Activated B cell treated with CpG ODN at 0.5 μM for 24 hours (primary cell): ENCODE measurements at regions not wholly inside any gene's neighbourhood (a gene's known extent, or its start where the extent isn't known, plus 50 kb on each side); places are given as distances from the start of the nearest gene placed in this dataset.

Experiments used
- ATAC-seq: fragments of 200-7000 bp; cut with Tn5 transposase; one replicate; pipeline ENCODE4 v1.10.0; 2021; ENCODE audit warnings: low read depth, mild to moderate bottlenecking, moderate library complexity
- CTCF ChIA-PET: fragments of 350-600 bp; sonication (Branson Sonifier 250); formaldehyde crosslinking; loops from one replicate; lab custom pipeline; 2021; ENCODE audit warnings: antibody characterized with exemption; lab: Charles Lee
- POLR2A ChIA-PET: fragments of 350-600 bp; sonication (Branson Sonifier 250); formaldehyde crosslinking; loops from one replicate; lab custom pipeline; 2021; ENCODE audit warnings: antibody characterized with exemption; lab: Charles Lee
- DNase-seq: peaks from one replicate; pipeline ENCODE4 v3.0.0; 2022
- H3K27ac Mint-ChIP-seq: one replicate; pipeline ENCODE4 v1.8.0; 2020; ENCODE audit warnings: mixed read lengths
- H3K27me3 Mint-ChIP-seq: one replicate; pipeline ENCODE4 v1.8.0; 2021; ENCODE audit warnings: mixed read lengths
- H3K36me3 Mint-ChIP-seq: one replicate; pipeline ENCODE4 v1.8.0; 2021; ENCODE audit warnings: low read depth, mixed read lengths
- H3K4me1 Mint-ChIP-seq: one replicate; pipeline ENCODE4 v1.8.0; 2021; ENCODE audit warnings: mixed read lengths
- H3K4me3 Mint-ChIP-seq: one replicate; pipeline ENCODE4 v1.8.0; 2020; ENCODE audit warnings: mild to moderate bottlenecking, mixed read lengths
- H3K9me3 Mint-ChIP-seq: one replicate; pipeline ENCODE4 v1.8.0; 2020; ENCODE audit warnings: mixed read lengths
- intact Hi-C: fragments of 100-400 bp; cut with micrococcal nuclease; formaldehyde crosslinking; loops from one replicate; pipeline ENCODE4 v1.15.1; 2024
- TF ChIP-seq, protein P1 (sequence below): fragments of 200-600 bp; IDR thresholded peaks from one replicate; pipeline ENCODE4 v1.8.0; 2022; ENCODE audit warnings: antibody characterized with exemption, mild to moderate bottlenecking

DNA sequence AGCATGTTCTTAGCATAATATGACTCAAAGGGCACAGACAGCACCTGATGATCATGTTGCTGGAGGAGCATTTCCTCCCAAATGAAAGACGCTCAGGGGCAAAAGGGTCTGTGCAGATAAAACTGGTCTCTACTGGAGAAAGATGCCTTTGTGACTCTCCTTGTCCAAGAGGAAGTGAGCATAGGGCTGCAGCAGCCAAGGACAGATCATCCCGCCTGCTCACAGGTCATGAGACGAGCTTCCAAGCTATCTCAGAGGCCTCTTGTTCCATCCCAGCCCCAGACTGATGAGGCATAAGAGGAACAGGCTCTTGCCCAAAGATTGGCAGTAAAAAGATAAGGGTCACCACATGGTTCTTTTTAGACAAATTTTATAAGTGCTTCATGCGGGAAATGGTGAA lies 141.8 kb downstream of the KATNIP start:
- ChIA-PET POLR2A (no interaction called here), CTCF (no interaction called here)
- H3K4me3 Mint-ChIP-seq: no peak overlapping the region
- TF ChIP-seq, protein P1, sequence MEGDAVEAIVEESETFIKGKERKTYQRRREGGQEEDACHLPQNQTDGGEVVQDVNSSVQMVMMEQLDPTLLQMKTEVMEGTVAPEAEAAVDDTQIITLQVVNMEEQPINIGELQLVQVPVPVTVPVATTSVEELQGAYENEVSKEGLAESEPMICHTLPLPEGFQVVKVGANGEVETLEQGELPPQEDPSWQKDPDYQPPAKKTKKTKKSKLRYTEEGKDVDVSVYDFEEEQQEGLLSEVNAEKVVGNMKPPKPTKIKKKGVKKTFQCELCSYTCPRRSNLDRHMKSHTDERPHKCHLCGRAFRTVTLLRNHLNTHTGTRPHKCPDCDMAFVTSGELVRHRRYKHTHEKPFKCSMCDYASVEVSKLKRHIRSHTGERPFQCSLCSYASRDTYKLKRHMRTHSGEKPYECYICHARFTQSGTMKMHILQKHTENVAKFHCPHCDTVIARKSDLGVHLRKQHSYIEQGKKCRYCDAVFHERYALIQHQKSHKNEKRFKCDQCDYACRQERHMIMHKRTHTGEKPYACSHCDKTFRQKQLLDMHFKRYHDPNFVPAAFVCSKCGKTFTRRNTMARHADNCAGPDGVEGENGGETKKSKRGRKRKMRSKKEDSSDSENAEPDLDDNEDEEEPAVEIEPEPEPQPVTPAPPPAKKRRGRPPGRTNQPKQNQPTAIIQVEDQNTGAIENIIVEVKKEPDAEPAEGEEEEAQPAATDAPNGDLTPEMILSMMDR: no peak
- peaks cover 3% of the 10 kb centered on the region for H3K9me3 Mint-ChIP-seq
- no peak for ATAC-seq
- H3K4me1 Mint-ChIP-seq: no peaks in the 10 kb centered on the region
- no peak for DNase-seq
- intact Hi-C loops: no loop called here
- peaks cover 5% of the 10 kb centered on the region for H3K36me3 Mint-ChIP-seq
- H3K27me3 Mint-ChIP-seq: no peaks in the 10 kb centered on the region
- no peak overlapping the region for H3K27ac Mint-ChIP-seq

DNA sequence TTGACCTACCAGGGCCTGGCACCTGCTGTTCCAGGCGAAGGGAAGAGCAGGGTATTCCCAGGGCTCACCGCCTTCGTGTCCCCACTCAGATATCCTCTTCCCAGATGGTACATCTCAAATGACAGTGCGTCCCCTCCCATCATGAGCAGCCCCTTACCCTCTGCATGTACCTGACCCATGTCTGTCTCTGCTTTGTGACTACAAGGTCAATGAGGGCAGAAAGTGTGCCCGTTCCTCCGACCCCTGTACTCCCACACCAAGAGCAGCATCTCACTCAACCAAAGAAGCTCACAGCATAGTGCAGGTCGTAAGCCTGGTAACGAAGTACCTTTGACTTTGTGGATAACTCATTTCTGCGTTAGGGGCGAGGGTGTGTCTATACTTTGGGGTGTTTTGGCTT lies 142.6 kb downstream of the KATNIP start:
- Mint-ChIP-seq H3K4me1 (no peaks in the 10 kb centered on the region), H3K36me3 (peaks cover 4% of the 10 kb centered on the region), H3K4me3 (no peak overlapping the region), H3K9me3 (peaks cover 3% of the 10 kb centered on the region), H3K27me3 (no peaks in the 10 kb centered on the region), H3K27ac (no peak overlapping the region)
- CTCF ChIA-PET: no interaction called here
- DNase-seq (no peak), ATAC-seq (no peak)
- POLR2A ChIA-PET: no interaction called here
- TF ChIP-seq, protein P1: no peak
- intact Hi-C loops: no loop called here

DNA sequence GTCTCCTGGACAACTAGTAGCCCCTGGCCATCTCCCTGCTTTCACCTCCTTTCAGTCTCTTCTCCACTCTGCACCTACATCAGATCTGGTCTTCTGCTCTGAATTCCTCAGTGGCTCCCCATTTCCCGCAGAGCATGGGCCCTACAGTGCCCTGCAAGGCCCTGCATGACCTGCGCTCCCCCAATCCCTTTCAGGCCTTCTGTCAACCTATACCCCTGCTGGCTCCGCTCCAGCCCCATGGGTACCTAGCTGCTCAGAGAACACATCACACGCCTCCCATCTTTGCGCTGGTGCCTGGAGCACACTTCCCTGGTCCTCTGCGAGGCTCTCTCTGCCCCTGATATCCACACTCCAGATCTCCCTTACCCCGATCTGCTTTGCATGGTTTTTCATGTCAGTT lies 145.2 kb downstream of the KATNIP start:
- H3K27ac Mint-ChIP-seq: no peak overlapping the region
- TF ChIP-seq, protein P1: no peak
- H3K4me1 Mint-ChIP-seq: no peaks in the 10 kb centered on the region
- no peaks in the 10 kb centered on the region for H3K27me3 Mint-ChIP-seq
- ATAC-seq: no peak
- ChIA-PET POLR2A (no interaction called here), CTCF (no interaction called here)
- intact Hi-C loops: no loop called here
- peaks cover 23% of the 10 kb centered on the region for H3K36me3 Mint-ChIP-seq
- peaks cover 3% of the 10 kb centered on the region for H3K9me3 Mint-ChIP-seq
- DNase-seq: no peak
- no peak overlapping the region for H3K4me3 Mint-ChIP-seq

DNA sequence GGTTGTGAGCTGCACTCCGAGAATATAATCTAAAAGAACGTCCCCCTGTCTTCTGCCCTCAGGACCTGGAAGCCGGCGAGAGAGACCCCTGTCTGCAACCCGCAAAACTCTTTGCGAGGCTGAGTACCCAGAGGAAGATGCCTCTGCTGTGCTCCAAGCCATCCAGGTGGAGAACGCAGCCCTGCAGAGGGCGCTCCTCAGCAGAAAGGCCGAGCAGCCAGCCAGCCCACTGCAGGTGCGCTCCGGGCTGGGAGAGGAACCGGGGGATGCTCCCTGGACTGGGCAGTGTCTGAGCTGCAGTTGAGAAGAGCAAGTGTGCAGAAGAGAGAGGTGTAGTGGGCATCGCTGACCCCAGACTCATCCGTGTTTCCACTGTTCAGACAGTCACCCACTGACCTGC lies 148.3 kb downstream of the KATNIP start:
- ChIA-PET POLR2A (no interaction called here), CTCF (no interaction called here)
- TF ChIP-seq, protein P1: no peak
- Mint-ChIP-seq H3K4me3 (no peak overlapping the region), H3K4me1 (no peaks in the 10 kb centered on the region), H3K27me3 (no peaks in the 10 kb centered on the region), H3K27ac (no peak overlapping the region), H3K9me3 (peaks cover 3% of the 10 kb centered on the region), H3K36me3 (peaks cover 40% of the 10 kb centered on the region)
- no peak for ATAC-seq
- intact Hi-C loops: no loop called here
- DNase-seq: no peak

DNA sequence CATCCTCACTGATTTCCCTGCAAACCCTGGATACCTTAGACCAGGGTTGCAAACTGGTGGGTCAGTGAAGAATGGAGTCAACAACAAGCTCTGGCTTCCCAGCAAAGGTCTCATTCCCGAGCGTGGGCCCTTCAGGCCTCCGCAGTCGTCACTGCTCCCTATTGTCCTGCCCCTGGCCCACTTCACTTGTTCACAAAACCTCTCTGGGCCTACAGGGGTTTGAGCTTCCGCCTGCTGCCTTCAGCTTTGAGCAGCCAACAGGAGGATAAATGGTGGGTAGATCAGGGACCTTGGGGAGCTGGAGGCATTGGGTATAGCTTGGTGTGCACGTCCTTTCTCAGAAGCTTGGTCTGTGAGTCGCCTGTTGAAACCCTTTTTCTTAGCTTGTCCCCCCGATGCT lies 148.8 kb downstream of the KATNIP start:
- TF ChIP-seq, protein P1: no peak
- ChIA-PET CTCF (no interaction called here), POLR2A (no interaction called here)
- ATAC-seq (no peak), DNase-seq (no peak)
- H3K27me3 Mint-ChIP-seq: no peaks in the 10 kb centered on the region
- no peak overlapping the region for H3K4me3 Mint-ChIP-seq
- no peaks in the 10 kb centered on the region for H3K4me1 Mint-ChIP-seq
- intact Hi-C loops: no loop called here
- H3K36me3 Mint-ChIP-seq: peaks cover 43% of the 10 kb centered on the region
- H3K27ac Mint-ChIP-seq: no peak overlapping the region
- peaks cover 3% of the 10 kb centered on the region for H3K9me3 Mint-ChIP-seq
